Uterus (tissue), 3 donors: ENCODE measurements at regions not wholly inside any gene's neighbourhood (a gene's known extent, or its start where the extent isn't known, plus 50 kb on each side); places are given as distances from the start of the nearest gene placed in this dataset.

Experiments
- DNase-seq, 2 donors: peaks; one replicate each; pipeline ENCODE4 v3.0.0-alpha.2; 2019 to 2020
- H3K27ac ChIP-seq, 2 donors: fragments of 200-600 bp; sonication (generic); 1 replicate in 1 of 2; 2 replicates in 1 of 2; pipeline ENCODE4 v1.5.1; 2016 to 2018
- H3K27me3 ChIP-seq, 2 donors: fragments of 200-600 bp; sonication (generic); one replicate each; pipeline ENCODE4 v1.5.1; 2018 to 2019; ENCODE audit warnings: control low read depth in 1 of 2
- H3K36me3 ChIP-seq, 2 donors: fragments of 200-600 bp; sonication (generic); one replicate each; pipeline ENCODE4 v1.5.1; 2019; ENCODE audit warnings: control low read depth in 1 of 2
- H3K4me1 ChIP-seq, 2 donors: fragments of 200-600 bp; sonication (generic); one replicate each; pipeline ENCODE4 v1.5.1; 2018 to 2019; ENCODE audit warnings: control low read depth in 1 of 2
- H3K4me3 ChIP-seq, 2 donors: fragments of 200-600 bp; sonication (generic); 1 replicate in 1 of 2; 2 replicates in 1 of 2; pipeline ENCODE4 v1.5.1; 2018 to 2019; ENCODE audit warnings: mild to moderate bottlenecking in 1 of 2
- H3K9me3 ChIP-seq, 2 donors: fragments of 200-600 bp; sonication (generic); one replicate each; pipeline ENCODE4 v1.5.1; 2019; ENCODE audit warnings: control low read depth in 1 of 2
- CTCF ChIP-seq, 4 experiments: fragments of 200-600 bp in 2 of 4; fragments of 450-650 bp in 2 of 4; sonication (generic) in 2 of 4; IDR thresholded peaks; one replicate each; pipeline ENCODE4 v1.5.1; 2016 to 2019; ENCODE audit warnings: antibody characterized with exemption in 4 of 4, mild to moderate bottlenecking in 2 of 4, moderate library complexity in 1 of 4
- POLR2A ChIP-seq, 2 donors: fragments of 450-650 bp; IDR thresholded peaks; one replicate each; pipeline ENCODE4 v1.6.1; 2016; ENCODE audit warnings: antibody characterized with exemption in 2 of 2, mild to moderate bottlenecking in 1 of 2, moderate library complexity in 1 of 2
- intact Hi-C: fragments of 100-400 bp; cut with DNase I; formaldehyde crosslinking; loops from one replicate; pipeline ENCODE4 v1.15.1; 2023; ENCODE audit warnings: low total_unique reads
- donor health status: DM: yes; HTN: yes; CAD: no.

- TF ChIP-seq POLR2A (IDR thresholded peaks at IDR 0.05) (no peak), CTCF (IDR thresholded peaks at IDR 0.05) (no peak)
- H3K4me3 ChIP-seq, result no peak overlapping the region
- H3K27ac ChIP-seq, result no peak overlapping the region
- H3K4me1 ChIP-seq, result no peaks in the 10 kb centered on the region
- peaks cover 0 to 3% of the 10 kb centered on the region in 2 donors for H3K9me3 ChIP-seq
- intact Hi-C loops, result no loop called here
- no peaks in the 10 kb centered on the region for H3K36me3 ChIP-seq
- DNase-seq, result no peak
- no peaks in the 10 kb centered on the region for H3K27me3 ChIP-seq
Measured at GRCh38 chrX:10904220-10904619, 206.9 kb upstream of the HCCS start.

- no peak overlapping the region for H3K27ac ChIP-seq
- no peaks in the 10 kb centered on the region for H3K27me3 ChIP-seq
- H3K36me3 ChIP-seq, result no peaks in the 10 kb centered on the region
- H3K4me1 ChIP-seq, result no peaks in the 10 kb centered on the region
- DNase-seq, result no peak
- TF ChIP-seq CTCF (IDR thresholded peaks at IDR 0.05) (no peak), POLR2A (IDR thresholded peaks at IDR 0.05) (no peak)
- H3K9me3 ChIP-seq, result peaks cover 0 to 3% of the 10 kb centered on the region in 2 donors
- intact Hi-C loops, result no loop called here
- no peak overlapping the region for H3K4me3 ChIP-seq
Measured at GRCh38 chrX:10906866-10907265, 204.3 kb upstream of the HCCS start.

GRCh38 chrX:10922159-10922558 is 189.0 kb upstream of the HCCS start:
- Histone ChIP-seq H3K27me3 (no peaks in the 10 kb centered on the region), H3K27ac (no peak overlapping the region), H3K36me3 (no peaks in the 10 kb centered on the region), H3K4me1 (no peaks in the 10 kb centered on the region), H3K4me3 (no peak overlapping the region), H3K9me3 (no peaks in the 10 kb centered on the region)
- TF ChIP-seq POLR2A (IDR thresholded peaks at IDR 0.05) (no peak), CTCF (IDR thresholded peaks at IDR 0.05) (no peak)
- intact Hi-C loops, result no loop called here
- DNase-seq, result no peak

- Histone ChIP-seq H3K27me3 (no peaks in the 10 kb centered on the region), H3K9me3 (no peaks in the 10 kb centered on the region), H3K4me3 (no peak overlapping the region), H3K4me1 (no peaks in the 10 kb centered on the region), H3K27ac (no peak overlapping the region), H3K36me3 (no peaks in the 10 kb centered on the region)
- intact Hi-C loops, result no loop called here
- TF ChIP-seq POLR2A (IDR thresholded peaks at IDR 0.05), result no peak
- no peak for TF ChIP-seq CTCF (IDR thresholded peaks at IDR 0.05)
- DNase-seq, result no peak
Measured at GRCh38 chrX:10922835-10923234, 188.3 kb upstream of the HCCS start.

- no peaks in the 10 kb centered on the region for H3K36me3 ChIP-seq
- no peaks in the 10 kb centered on the region for H3K4me1 ChIP-seq
- no peaks in the 10 kb centered on the region for H3K9me3 ChIP-seq
- no peaks in the 10 kb centered on the region for H3K27me3 ChIP-seq
- TF ChIP-seq POLR2A (IDR thresholded peaks at IDR 0.05) (no peak), CTCF (IDR thresholded peaks at IDR 0.05) (no peak)
- DNase-seq, result no peak
- intact Hi-C loops, result no loop called here
- H3K4me3 ChIP-seq, result no peak overlapping the region
- H3K27ac ChIP-seq, result no peak overlapping the region
Measured at GRCh38 chrX:10923466-10923865, 187.7 kb upstream of the HCCS start.
